Retinal pigment epithelial cell (primary cell): ENCODE measurements at regions not wholly inside any gene's neighbourhood (a gene's known extent, or its start where the extent isn't known, plus 50 kb on each side); places are given as distances from the start of the nearest gene placed in this dataset.

Experiments used
- DNase-seq: peaks from one replicate; pipeline ENCODE4 v3.0.0-alpha.2; 2010; ENCODE audit warnings: low read depth
- H3K4me3 ChIP-seq: 2 replicates; pipeline ENCODE4 v1.5.1; 2011; ENCODE audit warnings: mild to moderate bottlenecking, low read length, control low read depth, moderate library complexity
- TF ChIP-seq, protein P1 (sequence below): conservative IDR thresholded peaks from 2 replicates; pipeline ENCODE4 v1.5.1; 2011; ENCODE audit warnings: low read depth, low read length, control low read depth, inconsistent platforms

DNA sequence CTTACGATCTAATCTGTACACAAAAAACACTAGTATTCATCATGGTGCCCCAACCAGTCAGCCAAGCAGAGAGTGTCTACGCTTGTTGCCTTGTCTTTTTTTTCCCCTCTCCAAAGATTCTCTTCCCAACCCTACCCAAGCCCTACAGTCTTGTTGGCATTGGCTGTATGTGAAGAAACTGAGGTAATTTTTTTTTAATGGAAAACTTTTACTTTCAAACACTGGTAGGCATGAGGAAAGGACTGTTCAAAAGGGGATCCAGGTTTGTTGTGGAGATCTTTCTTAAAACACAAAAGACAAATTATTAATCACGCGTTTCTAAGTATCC, 89.2 kb upstream of the PRSS16 start:
- H3K4me3 ChIP-seq: no peak overlapping the region
- TF ChIP-seq, protein P1, sequence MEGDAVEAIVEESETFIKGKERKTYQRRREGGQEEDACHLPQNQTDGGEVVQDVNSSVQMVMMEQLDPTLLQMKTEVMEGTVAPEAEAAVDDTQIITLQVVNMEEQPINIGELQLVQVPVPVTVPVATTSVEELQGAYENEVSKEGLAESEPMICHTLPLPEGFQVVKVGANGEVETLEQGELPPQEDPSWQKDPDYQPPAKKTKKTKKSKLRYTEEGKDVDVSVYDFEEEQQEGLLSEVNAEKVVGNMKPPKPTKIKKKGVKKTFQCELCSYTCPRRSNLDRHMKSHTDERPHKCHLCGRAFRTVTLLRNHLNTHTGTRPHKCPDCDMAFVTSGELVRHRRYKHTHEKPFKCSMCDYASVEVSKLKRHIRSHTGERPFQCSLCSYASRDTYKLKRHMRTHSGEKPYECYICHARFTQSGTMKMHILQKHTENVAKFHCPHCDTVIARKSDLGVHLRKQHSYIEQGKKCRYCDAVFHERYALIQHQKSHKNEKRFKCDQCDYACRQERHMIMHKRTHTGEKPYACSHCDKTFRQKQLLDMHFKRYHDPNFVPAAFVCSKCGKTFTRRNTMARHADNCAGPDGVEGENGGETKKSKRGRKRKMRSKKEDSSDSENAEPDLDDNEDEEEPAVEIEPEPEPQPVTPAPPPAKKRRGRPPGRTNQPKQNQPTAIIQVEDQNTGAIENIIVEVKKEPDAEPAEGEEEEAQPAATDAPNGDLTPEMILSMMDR: no peak
- DNase-seq: no peak

DNA sequence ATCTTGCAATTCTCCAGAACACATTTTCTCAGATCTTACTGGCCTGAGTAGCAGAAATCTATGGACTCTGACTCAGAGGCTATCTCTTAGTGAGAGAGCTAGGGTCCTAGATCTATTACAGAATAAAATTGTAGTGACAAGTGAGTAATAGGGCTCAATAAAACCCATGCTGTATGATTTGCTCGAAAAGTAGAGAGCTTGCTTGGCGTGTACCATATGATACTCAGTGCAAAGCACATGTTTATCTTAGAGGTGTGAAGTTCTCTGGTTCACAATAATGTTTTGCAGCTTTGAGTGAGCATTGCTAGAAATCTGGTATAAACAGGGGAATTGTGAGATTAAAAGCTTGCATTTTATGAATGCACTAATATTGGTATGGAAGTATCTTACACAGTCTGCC, 87.8 kb upstream of the PRSS16 start:
- no peak for DNase-seq
- TF ChIP-seq, protein P1: no peak
- no peak overlapping the region for H3K4me3 ChIP-seq

DNA sequence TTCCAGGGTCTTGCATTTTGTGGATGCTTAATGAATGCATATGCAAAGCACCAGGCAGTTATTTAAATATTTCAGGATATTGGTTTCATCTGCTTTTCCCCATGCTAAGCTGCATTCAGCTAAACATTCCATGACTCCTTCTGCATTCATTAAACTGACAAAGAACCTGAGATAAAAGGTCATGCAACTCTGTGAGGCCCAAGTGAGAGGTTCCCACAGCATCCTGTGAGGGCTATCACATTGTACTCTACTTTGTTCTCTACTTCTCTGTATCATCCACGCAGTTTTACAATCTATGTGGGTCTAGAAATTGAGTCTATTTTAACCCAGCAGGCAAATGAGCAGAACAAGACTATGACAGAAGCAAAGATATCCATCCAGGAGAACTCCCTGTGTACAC, 86.4 kb upstream of the PRSS16 start:
- no peak for DNase-seq
- no peak overlapping the region for H3K4me3 ChIP-seq
- TF ChIP-seq, protein P1: no peak

DNA sequence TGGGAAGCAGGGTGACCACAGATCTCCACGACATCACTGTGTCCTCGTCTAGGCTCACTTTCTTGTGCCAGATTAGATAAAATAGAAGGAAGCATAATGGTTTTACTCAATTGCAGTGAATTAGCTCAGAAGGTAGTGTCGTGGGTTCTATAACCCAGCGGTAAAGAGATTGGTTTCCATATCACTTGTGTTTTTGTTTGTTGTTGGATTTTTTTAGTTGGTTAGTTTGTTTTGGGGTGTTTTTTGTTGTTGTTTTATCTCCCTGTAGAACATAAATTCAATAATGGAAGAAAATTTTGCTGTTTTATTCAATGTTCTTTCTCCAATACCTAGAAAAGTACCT, 85.9 kb upstream of the PRSS16 start:
- TF ChIP-seq, protein P1: no peak
- no peak for DNase-seq
- no peak overlapping the region for H3K4me3 ChIP-seq

DNA sequence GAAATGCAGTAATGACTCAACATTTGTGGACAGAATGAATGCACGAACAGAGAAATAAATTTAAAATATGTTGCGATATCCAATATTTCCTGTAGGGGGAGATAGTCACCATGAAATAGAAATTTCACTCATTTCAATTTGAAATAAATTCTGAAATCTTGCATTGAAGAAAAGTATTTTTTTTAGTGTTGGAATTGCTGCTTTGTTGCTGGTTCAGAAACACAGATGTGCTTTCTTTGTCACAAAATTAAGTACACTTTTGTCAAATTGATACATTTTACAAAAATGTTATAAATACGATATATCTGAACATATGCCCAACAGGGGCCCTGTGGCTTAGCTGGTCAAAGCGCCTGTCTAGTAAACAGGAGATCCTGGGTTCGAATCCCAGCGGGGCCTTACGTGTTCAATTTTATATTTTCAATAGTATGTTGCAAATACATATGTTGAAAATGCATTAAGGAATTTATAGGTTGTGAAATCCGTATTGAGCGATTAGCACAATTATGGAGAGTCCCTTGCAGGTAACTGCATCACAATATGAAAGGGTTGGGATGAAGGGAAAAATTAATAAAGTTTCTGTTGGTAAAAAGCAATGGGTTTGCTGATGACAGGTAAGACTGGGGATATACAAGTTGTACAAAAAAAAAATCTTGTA, 85.4 kb upstream of the PRSS16 start:
- no peak for DNase-seq
- TF ChIP-seq, protein P1: peak; percentile 48
- H3K4me3 ChIP-seq: no peak overlapping the region

DNA sequence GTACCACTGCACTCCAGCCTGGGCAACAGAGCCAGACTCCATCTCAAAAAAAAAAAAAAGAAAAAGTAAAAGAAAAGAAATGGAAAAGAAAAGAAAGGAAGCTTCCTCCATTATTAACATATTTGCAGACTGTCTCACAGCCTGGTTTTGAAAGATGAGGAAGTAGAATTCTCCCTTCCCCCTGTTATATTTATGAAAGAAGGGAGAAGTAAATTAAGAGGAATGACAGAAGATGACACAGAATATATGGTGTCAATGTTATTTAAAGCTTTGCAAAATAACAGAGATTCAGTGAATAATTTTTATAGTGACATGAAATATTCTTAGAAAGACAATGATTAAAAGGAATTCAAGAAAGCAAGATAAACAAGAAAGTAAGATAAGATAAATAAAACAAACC, 83.7 kb upstream of the PRSS16 start:
- TF ChIP-seq, protein P1: no peak
- H3K4me3 ChIP-seq: no peak overlapping the region
- DNase-seq: no peak

DNA sequence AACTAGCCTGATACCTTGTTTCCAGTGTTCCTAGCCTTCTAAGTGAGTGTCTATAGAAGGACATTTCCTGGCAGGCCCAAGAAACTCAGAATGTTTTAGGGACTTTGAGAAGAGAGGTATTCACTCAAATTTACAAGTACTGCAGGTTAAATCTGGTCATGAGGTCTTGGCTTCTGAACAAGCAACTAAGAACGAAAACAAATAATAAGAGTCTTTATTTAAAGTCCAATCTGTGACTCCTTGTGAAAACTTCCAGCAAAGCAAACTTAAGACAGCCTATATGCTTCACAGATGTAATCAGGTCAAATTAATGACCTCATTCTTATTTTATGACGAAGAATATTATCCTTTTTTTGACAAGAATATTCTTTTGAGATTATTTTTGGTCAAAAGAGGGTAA, 79.4 kb upstream of the PRSS16 start:
- H3K4me3 ChIP-seq: no peak overlapping the region
- DNase-seq: no peak
- TF ChIP-seq, protein P1: no peak
